Natural killer cell treated with Interleukin-12 subunit alpha and Interleukin-12 subunit beta and Interleukin-15 and Interleukin-18, amount 100 ng/mL, for 72 hours (primary cell): ENCODE measurements at regions not wholly inside any gene's neighbourhood (a gene's known extent, or its start where the extent isn't known, plus 50 kb on each side); places are given as distances from the start of the nearest gene placed in this dataset.

Experiments used
- ATAC-seq, 2 donors: fragments of 150-1000 bp; cut with Tn5 transposase in 1 of 2; sonication (Bioruptor Pico), chemical (Tn5 transposase) in 1 of 2; 2 replicates each; pipeline ENCODE4 v1.10.0; 2021
- DNase-seq: peaks from one replicate; pipeline ENCODE4 v3.0.0; 2022; ENCODE audit warnings: low spot score
- H3K27ac Mint-ChIP-seq, 2 donors: 1 replicate in 1 of 2; 2 replicates in 1 of 2; pipeline ENCODE4 v1.8.0; 2022; ENCODE audit warnings: mixed read lengths in 2 of 2, mild to moderate bottlenecking in 1 of 2, moderate library complexity in 1 of 2
- H3K27me3 Mint-ChIP-seq, 2 donors: 1 replicate in 1 of 2; 2 replicates in 1 of 2; pipeline ENCODE4 v1.8.0; 2022; ENCODE audit warnings: mixed read lengths in 2 of 2
- H3K36me3 Mint-ChIP-seq: one replicate; pipeline ENCODE4 v1.8.0; 2022; ENCODE audit warnings: mixed read lengths
- H3K4me1 Mint-ChIP-seq, 2 donors: 1 replicate in 1 of 2; 2 replicates in 1 of 2; pipeline ENCODE4 v1.8.0; 2022; ENCODE audit warnings: low read depth in 2 of 2, mixed read lengths in 2 of 2, mild to moderate bottlenecking in 1 of 2
- H3K4me3 Mint-ChIP-seq: one replicate; pipeline ENCODE4 v1.8.0; 2022; ENCODE audit warnings: mixed read lengths
- H3K9me3 Mint-ChIP-seq: 2 replicates; pipeline ENCODE4 v1.8.0; 2022; ENCODE audit warnings: mixed read lengths

DNA sequence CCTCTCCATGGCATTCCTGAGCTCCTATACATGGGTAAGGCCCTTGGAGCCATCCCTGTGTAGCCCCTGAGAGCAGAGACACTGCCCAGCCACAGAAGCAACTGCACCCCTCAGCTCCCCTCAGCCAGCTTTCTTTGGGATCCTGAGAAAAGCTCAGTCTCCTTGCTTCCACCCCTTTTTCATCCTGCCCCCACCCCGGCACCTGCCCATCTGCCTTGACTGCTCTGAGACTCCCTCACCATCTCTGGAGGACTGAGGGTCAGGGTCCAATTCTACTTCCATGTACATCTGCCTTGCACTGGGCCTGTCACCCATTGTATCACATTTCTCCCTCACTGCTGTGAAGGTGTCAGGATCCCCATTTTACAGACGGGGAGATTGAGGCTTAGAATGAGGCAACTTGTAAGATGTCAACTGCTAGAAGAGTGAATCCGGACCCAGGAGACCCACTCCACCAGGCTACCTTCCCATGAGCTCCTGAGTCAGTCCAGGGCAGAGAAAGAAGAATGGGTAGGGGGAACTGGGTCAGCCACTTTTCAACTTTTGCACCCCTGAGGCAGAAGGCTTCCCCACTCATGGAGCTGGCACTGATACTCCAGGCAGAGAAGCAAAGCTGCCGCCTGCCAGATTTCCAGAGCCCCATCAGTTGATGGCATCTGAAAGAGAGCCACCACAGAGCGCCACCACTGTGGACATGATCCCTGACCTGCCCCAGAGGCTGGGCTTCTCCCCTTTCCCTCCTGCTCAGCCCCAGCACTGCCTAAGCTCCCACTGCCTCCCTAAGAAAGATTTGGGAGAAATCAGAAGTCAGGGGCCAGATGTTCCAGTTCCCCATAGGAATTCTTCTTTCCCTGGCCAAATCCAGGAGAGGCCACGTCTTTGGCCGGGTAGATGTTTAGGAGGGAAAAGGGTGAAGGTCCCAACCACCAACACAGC, 135.4 kb downstream of the TMEM132E start:
- Mint-ChIP-seq H3K27ac (no peak overlapping the region), H3K4me3 (no peak overlapping the region), H3K9me3 (no peaks in the 10 kb centered on the region), H3K27me3 (peaks cover 6 to 7% of the 10 kb centered on the region in 2 donors), H3K4me1 (no peaks in the 10 kb centered on the region), H3K36me3 (no peaks in the 10 kb centered on the region)
- no peak for DNase-seq
- no peak for ATAC-seq

DNA sequence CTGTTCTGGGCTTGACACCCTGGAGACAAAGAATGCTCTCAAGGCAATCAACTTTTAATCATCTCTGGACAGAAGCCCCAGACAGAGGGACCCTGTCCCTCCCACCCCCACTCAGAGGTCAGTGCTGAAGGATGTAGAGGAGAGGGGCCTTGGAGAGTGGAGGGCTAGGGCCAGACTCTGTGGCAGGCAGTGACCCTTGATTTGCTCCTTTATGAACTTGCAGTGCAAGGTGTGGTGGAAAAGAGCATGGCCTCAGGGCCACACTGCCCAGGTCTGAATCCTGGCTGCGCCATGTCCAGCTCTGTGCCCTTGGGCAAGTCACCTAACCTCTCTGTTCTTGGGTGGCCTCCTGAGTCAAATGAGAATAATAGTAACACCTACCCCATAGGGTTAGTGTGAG, 134.3 kb downstream of the TMEM132E start:
- H3K27ac Mint-ChIP-seq: no peak overlapping the region

DNA sequence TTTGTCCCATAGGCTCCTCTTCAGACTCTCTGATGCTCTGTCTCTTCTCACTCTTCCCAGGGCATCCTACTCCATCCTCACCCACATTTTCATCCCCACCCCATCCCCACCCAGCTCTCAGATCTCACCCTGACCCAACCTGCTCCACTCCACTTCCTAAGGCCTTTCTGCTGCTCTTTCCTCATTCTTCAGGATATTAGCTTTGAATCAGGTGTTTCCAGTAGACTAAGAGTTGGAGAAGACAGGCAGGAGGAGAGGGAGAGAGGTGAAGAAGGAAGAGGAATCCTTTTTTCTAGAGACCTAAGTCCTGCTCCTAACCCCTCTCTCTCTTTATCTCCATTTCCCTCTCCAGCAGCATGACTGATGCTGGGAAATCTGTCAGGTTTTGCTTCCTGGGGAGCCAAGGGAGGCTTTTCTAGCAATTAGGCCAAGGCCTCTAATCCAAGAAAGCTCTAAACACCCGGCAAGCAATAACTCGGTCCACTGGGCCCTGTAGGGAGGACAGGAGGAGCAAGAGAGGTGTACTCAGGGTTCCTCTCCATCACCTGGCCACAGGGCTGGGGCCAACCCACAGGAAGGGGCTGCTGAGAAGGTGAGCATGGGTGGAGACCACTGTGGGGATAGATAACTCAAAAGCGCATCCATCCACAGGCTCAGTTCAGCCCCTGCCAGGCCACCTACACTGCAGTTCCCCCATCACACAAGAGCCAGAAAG, 133.3 kb downstream of the TMEM132E start:
- Mint-ChIP-seq H3K27ac (no peak overlapping the region), H3K4me3 (no peak overlapping the region), H3K9me3 (no peaks in the 10 kb centered on the region), H3K4me1 (no peaks in the 10 kb centered on the region), H3K27me3 (peaks cover 11 to 13% of the 10 kb centered on the region in 2 donors), H3K36me3 (no peaks in the 10 kb centered on the region)
- ATAC-seq (no peak), DNase-seq (no peak)

More for the DNA sequence above, 134.3 kb downstream of the TMEM132E start:
- ATAC-seq: no peak
- H3K27me3 Mint-ChIP-seq: peaks cover 7 to 10% of the 10 kb centered on the region in 2 donors
- no peak overlapping the region for H3K4me3 Mint-ChIP-seq
- DNase-seq: no peak
- no peaks in the 10 kb centered on the region for H3K4me1 Mint-ChIP-seq
- H3K36me3 Mint-ChIP-seq: no peaks in the 10 kb centered on the region
- H3K9me3 Mint-ChIP-seq: no peaks in the 10 kb centered on the region

DNA sequence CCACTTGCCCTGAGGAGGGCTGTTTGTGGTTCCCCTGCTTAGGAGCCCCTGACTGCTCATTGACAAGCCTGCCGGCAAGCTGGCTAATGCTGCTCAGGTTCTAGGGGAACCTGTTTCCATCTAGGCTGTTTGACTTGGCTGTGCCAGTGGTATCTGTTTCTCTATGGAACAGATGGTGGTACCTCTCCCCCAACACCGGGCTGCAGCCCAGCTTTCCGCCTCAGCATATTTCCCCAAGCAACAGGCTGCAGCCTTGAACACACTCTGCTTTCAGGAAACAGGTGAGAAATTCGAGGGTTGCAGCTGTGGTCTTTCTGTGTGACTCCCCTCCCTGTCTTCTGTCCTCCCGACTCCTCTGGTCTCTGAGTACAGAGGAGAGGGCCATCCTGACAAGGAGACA, 132.3 kb downstream of the TMEM132E start:
- Mint-ChIP-seq H3K27me3 (peaks cover 17 to 19% of the 10 kb centered on the region in 2 donors), H3K27ac (no peak overlapping the region), H3K36me3 (no peaks in the 10 kb centered on the region), H3K4me1 (no peaks in the 10 kb centered on the region), H3K4me3 (no peak overlapping the region), H3K9me3 (no peaks in the 10 kb centered on the region)
- ATAC-seq (no peak), DNase-seq (no peak)

DNA sequence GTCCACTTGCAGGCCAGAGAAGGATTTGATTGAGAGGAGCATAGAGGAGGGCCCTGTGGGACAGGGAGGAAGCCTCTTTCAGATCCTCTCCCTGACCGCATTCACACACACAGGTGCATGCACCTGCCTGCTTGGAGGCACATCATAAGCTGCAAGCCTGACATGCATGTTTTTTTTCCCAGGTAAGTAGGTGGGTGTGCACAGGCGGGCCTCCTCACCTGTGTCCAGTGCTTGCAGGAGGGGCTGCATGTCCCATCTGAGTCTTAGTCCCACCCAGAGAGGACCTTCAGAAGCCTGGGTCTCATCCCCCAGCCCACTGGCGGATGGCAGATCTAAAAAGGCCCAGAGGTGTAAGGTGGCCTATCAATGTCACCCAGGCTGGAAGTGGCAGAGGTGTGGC, 130.8 kb downstream of the TMEM132E start:
- H3K4me1 Mint-ChIP-seq: no peaks in the 10 kb centered on the region
- no peak overlapping the region for H3K4me3 Mint-ChIP-seq
- ATAC-seq (no peak), DNase-seq (no peak)
- no peaks in the 10 kb centered on the region for H3K36me3 Mint-ChIP-seq
- peaks cover 17 to 26% of the 10 kb centered on the region in 2 donors for H3K27me3 Mint-ChIP-seq
- H3K27ac Mint-ChIP-seq: no peak overlapping the region
- H3K9me3 Mint-ChIP-seq: no peaks in the 10 kb centered on the region

DNA sequence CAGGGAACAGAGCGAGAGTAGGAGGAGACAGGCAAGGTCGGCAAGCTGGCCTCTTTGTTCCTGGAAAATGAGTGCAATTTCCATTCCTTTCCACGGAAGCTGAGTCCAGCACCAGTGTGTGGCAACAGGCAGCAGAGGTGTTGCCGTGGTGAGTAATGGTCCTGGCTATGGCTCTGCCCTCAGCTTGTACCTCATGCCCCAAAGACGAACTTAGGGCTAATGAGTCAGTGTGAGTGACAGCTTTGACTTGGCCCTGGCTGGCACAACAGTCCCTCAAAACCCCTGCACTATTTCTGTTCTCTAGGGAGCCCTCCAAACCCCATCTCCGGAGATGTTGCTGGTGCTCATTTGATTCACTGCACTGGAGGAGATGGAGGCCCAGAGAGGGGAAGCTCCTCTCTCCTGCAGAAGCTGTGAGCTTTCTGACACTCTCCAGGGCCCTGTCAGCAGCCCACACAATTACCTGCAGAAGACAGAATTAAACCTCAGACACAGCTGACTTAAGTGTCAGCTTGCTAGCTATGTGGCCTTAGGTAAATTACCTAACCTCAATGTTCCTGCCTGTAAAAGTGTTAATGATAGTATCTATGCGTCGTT, 129.9 kb downstream of the TMEM132E start:
- Mint-ChIP-seq H3K9me3 (no peaks in the 10 kb centered on the region), H3K27me3 (peaks cover 19% of the 10 kb centered on the region in 2 donors), H3K4me1 (no peaks in the 10 kb centered on the region), H3K27ac (no peak overlapping the region), H3K4me3 (no peak overlapping the region), H3K36me3 (no peaks in the 10 kb centered on the region)
- DNase-seq: no peak
- no peak for ATAC-seq

DNA sequence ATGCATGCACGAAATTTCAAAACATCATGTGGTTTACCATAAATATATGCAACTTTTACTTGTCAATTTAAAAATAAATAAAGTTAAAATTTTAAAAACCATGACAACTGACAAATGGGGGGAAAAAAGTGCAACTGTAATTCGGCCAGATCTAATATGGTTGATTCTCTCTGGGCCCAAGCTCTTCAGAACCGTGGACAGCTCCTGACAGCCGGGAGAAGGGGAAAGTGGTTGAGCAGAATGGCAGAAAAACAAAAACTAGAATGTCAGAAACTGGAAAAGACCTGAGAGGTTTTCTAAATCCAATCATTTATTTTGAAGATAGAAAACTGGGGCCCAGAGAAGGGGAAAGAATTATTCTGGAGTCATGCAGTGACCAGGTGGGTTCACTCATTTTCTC, 126.6 kb downstream of the TMEM132E start:
- no peak overlapping the region for H3K27ac Mint-ChIP-seq

DNA sequence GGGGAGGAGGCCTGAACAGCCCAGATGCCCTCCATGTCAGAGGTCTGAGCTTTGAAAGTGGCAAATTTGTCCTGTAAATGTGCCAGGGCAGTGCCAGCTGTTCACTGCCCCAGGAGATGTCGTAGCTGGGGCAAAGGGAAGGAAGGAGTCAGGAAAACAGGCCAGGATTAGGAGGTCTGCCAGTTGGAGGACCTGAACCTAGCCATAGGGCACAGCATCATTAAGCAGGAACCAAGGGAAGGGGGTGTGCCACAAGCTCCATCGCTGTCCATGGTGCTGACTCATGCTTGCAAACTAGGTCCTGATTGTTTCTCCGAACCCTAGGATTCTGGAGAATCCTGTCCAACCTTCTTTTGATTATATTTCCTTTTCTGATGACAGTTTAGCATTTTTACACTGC, 124.2 kb downstream of the TMEM132E start:
- H3K36me3 Mint-ChIP-seq: no peaks in the 10 kb centered on the region
- no peak overlapping the region for H3K4me3 Mint-ChIP-seq
- no peak for DNase-seq
- ATAC-seq: no peak
- H3K9me3 Mint-ChIP-seq: no peaks in the 10 kb centered on the region
- H3K4me1 Mint-ChIP-seq: no peaks in the 10 kb centered on the region
- H3K27me3 Mint-ChIP-seq: peaks cover 26 to 44% of the 10 kb centered on the region in 2 donors
- H3K27ac Mint-ChIP-seq: no peak overlapping the region

More for the DNA sequence above, 126.6 kb downstream of the TMEM132E start:
- Mint-ChIP-seq H3K36me3 (no peaks in the 10 kb centered on the region), H3K27me3 (peaks cover 21 to 27% of the 10 kb centered on the region in 2 donors), H3K4me3 (no peak overlapping the region), H3K4me1 (no peaks in the 10 kb centered on the region), H3K9me3 (no peaks in the 10 kb centered on the region)
- no peak for ATAC-seq
- no peak for DNase-seq

DNA sequence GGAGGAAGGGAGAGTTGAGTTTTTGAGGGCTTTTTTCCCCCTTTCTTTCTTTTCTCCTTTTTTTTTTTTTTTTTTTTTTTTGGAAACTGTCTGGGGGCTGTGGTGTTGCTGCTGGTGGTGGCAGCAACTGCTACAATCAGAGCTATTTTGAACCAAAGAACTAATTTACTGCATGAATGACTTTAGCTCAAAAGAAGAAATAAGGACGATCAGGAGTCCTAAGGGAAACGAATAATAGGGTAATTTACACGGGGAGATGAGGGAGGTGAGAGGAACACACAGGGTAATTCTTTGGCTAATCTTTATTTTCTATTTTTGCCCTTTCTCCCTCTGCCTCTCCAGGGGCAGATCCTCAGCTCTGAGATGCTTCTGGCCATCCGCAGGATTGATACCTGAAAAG, 119.8 kb downstream of the TMEM132E start:
- Mint-ChIP-seq H3K4me1 (no peaks in the 10 kb centered on the region), H3K27me3 (peaks cover 30 to 43% of the 10 kb centered on the region in 2 donors), H3K36me3 (no peaks in the 10 kb centered on the region), H3K27ac (no peak overlapping the region), H3K9me3 (no peaks in the 10 kb centered on the region), H3K4me3 (no peak overlapping the region)
- DNase-seq: no peak
- ATAC-seq: no peak

DNA sequence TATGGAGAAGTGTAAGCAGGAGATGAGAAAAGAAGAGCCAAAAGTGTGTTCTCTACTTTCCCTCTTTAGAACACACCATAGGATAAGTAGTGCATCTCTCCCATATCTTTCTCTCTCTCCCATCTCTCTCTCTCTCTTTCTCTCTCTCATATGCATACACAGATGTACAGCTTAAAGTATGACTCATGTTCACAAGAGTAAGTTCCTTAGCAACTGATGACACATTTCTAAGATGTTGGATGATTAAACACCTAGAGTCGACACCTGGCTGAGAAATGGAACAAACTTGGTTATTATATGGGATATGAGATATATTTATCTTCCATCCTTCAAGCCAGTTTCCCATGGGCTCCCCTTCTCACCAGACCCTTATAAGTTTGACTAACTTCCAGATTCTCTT, 113.5 kb downstream of the TMEM132E start:
- peaks cover 4% of the 10 kb centered on the region for H3K36me3 Mint-ChIP-seq
- H3K9me3 Mint-ChIP-seq: peaks cover 3% of the 10 kb centered on the region
- DNase-seq: no peak
- no peak overlapping the region for H3K27ac Mint-ChIP-seq
- ATAC-seq: no peak
- peaks cover 22 to 58% of the 10 kb centered on the region in 2 donors for H3K27me3 Mint-ChIP-seq
- no peak overlapping the region for H3K4me3 Mint-ChIP-seq
- no peaks in the 10 kb centered on the region for H3K4me1 Mint-ChIP-seq
